ENCODE measurements at regions not wholly inside any gene's neighbourhood (a gene's known extent, or its start where the extent isn't known, plus 50 kb on each side); places are given as distances from the start of the nearest gene placed in this dataset.
A peak's percentile ranks its signal among the peaks of the same experiment; 100 is the strongest.

GRCh38 chr1:175865041-175865766 lies 121.8 kb upstream of the TNR start:
- Mint-ChIP-seq H3K27me3 (ENCODE audit: low read depth) (peaks cover 23% of the 10 kb centered on the region), H3K9me3 (no peaks in the 10 kb centered on the region), H3K36me3 (no peaks in the 10 kb centered on the region), H3K4me3 (no peak overlapping the region), H3K4me1 (peaks cover 18% of the 10 kb centered on the region), H3K27ac (peak overlapping the region; percentile 14)
- no peak for DNase-seq (ENCODE audit: low spot score in 2 of 2, unreplicated experiment in 2 of 2)
- TF ChIP-seq, protein P1, sequence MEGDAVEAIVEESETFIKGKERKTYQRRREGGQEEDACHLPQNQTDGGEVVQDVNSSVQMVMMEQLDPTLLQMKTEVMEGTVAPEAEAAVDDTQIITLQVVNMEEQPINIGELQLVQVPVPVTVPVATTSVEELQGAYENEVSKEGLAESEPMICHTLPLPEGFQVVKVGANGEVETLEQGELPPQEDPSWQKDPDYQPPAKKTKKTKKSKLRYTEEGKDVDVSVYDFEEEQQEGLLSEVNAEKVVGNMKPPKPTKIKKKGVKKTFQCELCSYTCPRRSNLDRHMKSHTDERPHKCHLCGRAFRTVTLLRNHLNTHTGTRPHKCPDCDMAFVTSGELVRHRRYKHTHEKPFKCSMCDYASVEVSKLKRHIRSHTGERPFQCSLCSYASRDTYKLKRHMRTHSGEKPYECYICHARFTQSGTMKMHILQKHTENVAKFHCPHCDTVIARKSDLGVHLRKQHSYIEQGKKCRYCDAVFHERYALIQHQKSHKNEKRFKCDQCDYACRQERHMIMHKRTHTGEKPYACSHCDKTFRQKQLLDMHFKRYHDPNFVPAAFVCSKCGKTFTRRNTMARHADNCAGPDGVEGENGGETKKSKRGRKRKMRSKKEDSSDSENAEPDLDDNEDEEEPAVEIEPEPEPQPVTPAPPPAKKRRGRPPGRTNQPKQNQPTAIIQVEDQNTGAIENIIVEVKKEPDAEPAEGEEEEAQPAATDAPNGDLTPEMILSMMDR (IDR thresholded peaks at IDR 0.05; ENCODE audit: unreplicated experiment) = no peak

DNA sequence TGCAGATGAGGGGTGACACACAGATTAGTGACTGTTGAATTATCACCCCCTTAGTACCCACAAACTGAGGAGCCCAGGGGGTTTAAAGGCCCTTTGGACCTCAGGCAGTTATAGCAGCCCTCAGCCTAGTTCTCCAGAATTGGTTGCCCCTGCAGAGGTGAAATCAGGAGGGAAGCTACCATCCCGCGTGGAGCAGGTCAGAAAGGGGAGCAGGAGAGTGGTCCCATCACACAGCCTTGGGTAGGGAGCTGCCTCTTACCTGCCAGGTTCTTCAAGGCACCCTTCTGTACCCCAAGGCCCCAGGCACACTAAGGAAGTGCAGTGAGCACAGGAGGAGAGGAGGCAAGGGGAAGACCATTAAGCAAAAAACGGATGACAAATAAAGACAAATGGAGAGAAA lies 121.2 kb upstream of the TNR start:
- no peak overlapping the region for H3K4me3 Mint-ChIP-seq
- no peak for DNase-seq (ENCODE audit: low spot score in 2 of 2, unreplicated experiment in 2 of 2)
- peaks cover 21% of the 10 kb centered on the region for H3K27me3 Mint-ChIP-seq (ENCODE audit: low read depth)
- no peaks in the 10 kb centered on the region for H3K36me3 Mint-ChIP-seq
- TF ChIP-seq, protein P1 (IDR thresholded peaks at IDR 0.05; ENCODE audit: unreplicated experiment) = no peak
- peaks cover 18% of the 10 kb centered on the region for H3K4me1 Mint-ChIP-seq
- no peak overlapping the region for H3K27ac Mint-ChIP-seq
- no peaks in the 10 kb centered on the region for H3K9me3 Mint-ChIP-seq

GRCh38 chr1:175864183-175864582 lies 120.8 kb upstream of the TNR start:
- no peak for DNase-seq (ENCODE audit: low spot score in 2 of 2, unreplicated experiment in 2 of 2)
- Mint-ChIP-seq H3K4me3 (no peak overlapping the region), H3K4me1 (peaks cover 18% of the 10 kb centered on the region), H3K27ac (no peak overlapping the region), H3K9me3 (no peaks in the 10 kb centered on the region), H3K36me3 (no peaks in the 10 kb centered on the region), H3K27me3 (ENCODE audit: low read depth) (peaks cover 25% of the 10 kb centered on the region)
- TF ChIP-seq, protein P1 (IDR thresholded peaks at IDR 0.05; ENCODE audit: unreplicated experiment) = no peak

DNA sequence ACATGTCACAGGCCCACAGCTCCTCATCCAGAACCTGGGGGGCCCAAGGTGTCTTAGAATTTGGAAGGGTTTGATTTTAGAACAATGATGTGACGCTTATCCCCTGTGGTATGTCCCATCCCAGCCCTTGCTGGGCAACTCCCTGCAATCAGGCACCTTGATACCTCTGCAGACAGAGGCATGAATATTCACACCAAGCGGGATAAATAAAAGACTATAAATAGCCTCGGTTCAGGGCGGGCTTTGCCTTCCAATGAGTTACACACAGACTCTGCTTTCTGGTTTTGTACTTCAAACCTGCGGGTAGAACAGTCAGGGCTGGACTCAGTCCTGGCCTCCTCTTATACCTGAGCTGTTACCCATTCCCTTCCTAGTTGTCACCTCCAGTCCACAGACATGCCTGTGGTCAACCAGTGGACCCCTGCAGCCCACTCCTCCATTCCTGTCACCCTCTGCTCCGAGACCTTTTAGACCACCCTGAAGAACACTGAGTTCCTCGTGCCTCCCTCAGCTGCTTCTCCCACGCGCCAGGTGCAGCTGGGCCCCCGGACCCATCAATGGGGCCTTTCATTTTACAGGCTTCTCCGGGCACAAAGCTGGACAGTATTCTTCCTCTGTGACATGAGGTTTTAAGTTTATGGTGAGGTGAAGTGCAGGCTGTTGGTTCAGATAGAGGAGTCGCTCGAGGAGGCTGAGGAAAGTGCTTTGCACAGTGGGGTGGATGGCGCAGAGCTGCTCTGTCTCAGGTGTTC lies 120.1 kb upstream of the TNR start:
- Mint-ChIP-seq H3K27me3 (ENCODE audit: low read depth) (peaks cover 32% of the 10 kb centered on the region), H3K36me3 (no peaks in the 10 kb centered on the region), H3K4me3 (no peak overlapping the region), H3K27ac (no peak overlapping the region), H3K4me1 (peaks cover 18% of the 10 kb centered on the region), H3K9me3 (no peaks in the 10 kb centered on the region)
- DNase-seq (ENCODE audit: low spot score in 2 of 2, unreplicated experiment in 2 of 2) = no peak
- TF ChIP-seq, protein P1 (IDR thresholded peaks at IDR 0.05; ENCODE audit: unreplicated experiment) = no peak

DNA sequence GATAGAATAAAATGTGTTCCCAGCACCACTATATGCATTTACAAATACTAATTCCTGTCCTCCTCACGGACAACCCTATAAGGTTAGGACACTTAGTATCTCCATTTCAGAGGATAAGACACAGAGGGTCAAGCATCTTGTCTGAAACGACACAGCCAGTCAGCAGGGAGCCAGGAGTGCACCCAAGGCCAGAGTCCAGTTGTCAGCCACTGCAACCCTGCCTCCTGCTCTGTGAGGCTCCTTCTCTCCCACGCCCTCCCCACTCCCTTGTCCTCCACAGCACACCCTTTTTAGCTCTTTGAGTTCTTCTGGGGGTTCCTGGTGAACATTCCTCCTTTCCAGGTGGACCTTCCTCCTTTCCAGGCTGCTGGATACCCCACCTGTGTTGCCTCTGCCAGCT lies 119.0 kb upstream of the TNR start:
- Mint-ChIP-seq H3K36me3 (no peaks in the 10 kb centered on the region), H3K4me1 (peaks cover 18% of the 10 kb centered on the region), H3K27me3 (ENCODE audit: low read depth) (peaks cover 34% of the 10 kb centered on the region), H3K27ac (no peak overlapping the region), H3K4me3 (no peak overlapping the region), H3K9me3 (no peaks in the 10 kb centered on the region)
- no peak for DNase-seq (ENCODE audit: low spot score in 2 of 2, unreplicated experiment in 2 of 2)
- TF ChIP-seq, protein P1 (IDR thresholded peaks at IDR 0.05; ENCODE audit: unreplicated experiment) = no peak

Data from mesothelial cell of epicardium (in vitro differentiated cells).